22Rv1 (cell line): ENCODE measurements at regions not wholly inside any gene's neighbourhood (a gene's known extent, or its start where the extent isn't known, plus 50 kb on each side); places are given as distances from the start of the nearest gene placed in this dataset.

Experiments used
- ZFX ChIP-seq: fragments of 450-650 bp; IDR thresholded peaks from 2 replicates; pipeline ENCODE4 v1.6.1; 2017; ENCODE audit warnings: antibody characterized with exemption, borderline replicate concordance
- TF ChIP-seq, protein P1 (sequence below): fragments of 450-650 bp; IDR thresholded peaks from 2 replicates; pipeline ENCODE4 v1.5.1; 2017; ENCODE audit warnings: mild to moderate bottlenecking

DNA sequence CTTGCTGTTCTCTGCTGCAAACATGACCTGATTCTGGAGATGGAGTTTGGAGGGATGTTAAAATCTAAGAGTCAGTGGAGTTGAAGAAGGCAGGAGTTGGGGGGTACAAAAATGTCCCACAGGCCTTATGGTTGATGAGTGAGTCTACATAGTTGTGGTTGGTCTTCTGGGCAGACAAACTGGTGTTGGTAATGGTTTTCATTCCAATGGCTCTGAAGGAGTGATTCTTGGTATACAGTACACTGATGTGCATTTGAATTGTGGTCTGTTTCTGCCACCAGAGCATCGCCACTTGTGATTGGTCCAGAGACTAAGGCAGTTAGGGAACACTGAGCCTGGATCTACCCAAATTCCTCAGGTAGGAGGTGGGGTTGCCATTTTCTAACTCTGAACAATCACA lies 514.1 kb upstream of the CFAP20DC start:
- TF ChIP-seq, protein P1, sequence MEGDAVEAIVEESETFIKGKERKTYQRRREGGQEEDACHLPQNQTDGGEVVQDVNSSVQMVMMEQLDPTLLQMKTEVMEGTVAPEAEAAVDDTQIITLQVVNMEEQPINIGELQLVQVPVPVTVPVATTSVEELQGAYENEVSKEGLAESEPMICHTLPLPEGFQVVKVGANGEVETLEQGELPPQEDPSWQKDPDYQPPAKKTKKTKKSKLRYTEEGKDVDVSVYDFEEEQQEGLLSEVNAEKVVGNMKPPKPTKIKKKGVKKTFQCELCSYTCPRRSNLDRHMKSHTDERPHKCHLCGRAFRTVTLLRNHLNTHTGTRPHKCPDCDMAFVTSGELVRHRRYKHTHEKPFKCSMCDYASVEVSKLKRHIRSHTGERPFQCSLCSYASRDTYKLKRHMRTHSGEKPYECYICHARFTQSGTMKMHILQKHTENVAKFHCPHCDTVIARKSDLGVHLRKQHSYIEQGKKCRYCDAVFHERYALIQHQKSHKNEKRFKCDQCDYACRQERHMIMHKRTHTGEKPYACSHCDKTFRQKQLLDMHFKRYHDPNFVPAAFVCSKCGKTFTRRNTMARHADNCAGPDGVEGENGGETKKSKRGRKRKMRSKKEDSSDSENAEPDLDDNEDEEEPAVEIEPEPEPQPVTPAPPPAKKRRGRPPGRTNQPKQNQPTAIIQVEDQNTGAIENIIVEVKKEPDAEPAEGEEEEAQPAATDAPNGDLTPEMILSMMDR: no peak
- no peak for TF ChIP-seq ZFX
